HG02642 (cell line): ENCODE measurements at regions not wholly inside any gene's neighbourhood (a gene's known extent, or its start where the extent isn't known, plus 50 kb on each side); places are given as distances from the start of the nearest gene placed in this dataset.
"Not testable (repeated sequence)": the region's sequence is repeated elsewhere in the genome, so short reads cannot be mapped to it uniquely, and the experiment has no call there.

Experiments used
- ATAC-seq: cut with Tn5 transposase; IDR thresholded peaks from one replicate; pipeline ENCODE4 v1.9.1; 2021; ENCODE audit warnings: mild to moderate bottlenecking; ENCODE audit not compliant: unreplicated experiment, poor library complexity

DNA sequence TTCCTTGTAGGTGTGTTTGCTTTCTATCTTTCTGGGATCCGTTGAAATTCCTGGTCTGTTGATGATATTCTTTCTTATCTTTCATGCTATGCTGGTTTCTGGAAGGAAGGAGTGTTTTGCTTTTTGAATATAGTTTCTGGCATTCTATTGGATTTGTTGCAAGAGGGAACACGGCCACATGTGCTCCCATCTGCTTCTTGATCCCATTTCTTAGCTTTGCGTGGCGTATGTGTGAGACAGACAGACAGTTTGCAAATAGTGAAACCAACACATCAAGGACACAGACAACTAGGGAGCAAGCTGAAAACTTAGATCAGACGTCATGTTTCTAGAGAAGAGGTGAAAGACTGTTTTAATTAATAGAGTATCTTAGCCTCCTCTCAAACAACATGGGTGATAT, 261.9 kb upstream of the PUDP start:
- ATAC-seq, result no peak

DNA sequence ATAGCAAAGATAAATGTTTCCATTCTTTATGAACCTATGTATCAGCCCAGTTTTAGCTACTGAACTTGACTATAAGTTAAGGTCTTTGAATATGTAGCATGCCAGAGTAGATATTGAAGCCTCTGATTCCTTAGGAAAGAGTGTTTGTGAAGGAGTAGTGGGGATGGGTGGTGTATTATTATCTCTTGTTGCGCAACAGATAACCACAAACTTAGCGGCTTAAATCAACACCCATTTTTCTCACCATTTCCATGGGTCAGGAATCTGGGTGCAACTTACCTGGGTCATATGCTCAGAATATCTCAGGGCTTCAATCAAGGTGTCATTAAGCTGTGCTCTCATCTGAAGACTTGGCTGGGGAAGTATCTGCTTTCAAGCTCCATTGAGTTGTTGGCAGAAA, 251.4 kb upstream of the PUDP start:
- no peak for ATAC-seq

- ATAC-seq, result no peak
Observed at GRCh38 chrX:7390441-7390840, 242.5 kb upstream of the PUDP start.

DNA sequence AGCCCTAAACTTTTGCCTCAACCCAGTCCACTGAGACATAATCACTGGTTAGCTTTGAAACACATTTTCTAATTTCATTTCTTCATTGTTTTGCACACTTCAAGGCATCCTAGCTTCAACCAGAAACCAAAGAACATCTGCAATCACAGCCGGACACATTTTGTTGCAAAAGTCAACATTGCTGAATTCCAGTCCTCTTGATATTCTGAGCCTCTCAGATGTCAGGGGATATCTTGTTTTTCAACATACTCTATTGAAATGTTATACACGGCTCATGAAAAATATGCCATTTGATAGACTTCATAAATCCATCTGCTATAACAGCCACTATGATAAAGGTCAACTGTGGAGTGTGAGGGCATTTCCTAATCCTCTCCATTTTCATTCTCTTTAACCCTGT, 241.6 kb upstream of the PUDP start:
- no peak for ATAC-seq

DNA sequence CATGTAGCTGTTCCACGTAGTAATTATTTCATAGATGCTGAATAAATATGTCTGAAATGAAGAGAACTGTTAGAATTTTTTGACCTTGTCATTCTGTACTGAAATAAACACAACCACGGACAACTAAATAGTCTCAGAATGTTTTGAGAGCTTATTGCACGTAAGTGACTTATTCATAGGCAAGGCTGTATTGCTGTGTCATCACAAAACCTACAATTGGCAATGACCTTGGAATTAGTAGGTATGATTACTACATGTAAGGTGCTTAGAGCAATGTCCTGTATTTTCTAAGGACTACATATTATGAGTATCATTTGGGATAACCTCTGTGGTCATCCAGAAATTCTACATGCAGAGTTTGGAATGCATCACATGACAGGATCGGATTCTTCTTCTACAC, 237.2 kb upstream of the PUDP start:
- no peak for ATAC-seq

GRCh38 chrX:7378406-7378805, 230.5 kb upstream of the PUDP start:
- no peak for ATAC-seq

- no peak for ATAC-seq
Observed at GRCh38 chrX:7372825-7373525, 225.0 kb upstream of the PUDP start.

DNA sequence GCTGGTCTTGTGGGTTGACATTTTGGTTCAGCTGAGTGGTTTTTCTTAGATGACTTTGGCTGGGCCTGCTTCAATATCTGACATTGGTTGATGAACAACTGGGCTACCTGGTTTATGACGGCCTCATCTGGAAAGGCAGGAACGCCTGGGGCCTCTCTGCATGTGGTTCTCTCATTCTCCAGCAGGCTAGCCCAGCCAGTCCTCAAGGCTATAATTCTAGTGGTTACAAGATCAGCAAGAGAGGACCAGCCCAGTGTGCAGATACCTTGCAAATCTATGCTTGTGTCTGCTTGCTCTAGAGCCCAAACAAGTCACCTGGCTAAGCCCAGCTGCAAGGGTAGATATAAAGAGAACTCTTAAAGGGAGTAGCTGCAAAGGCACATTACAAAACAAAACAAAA, 214.2 kb upstream of the PUDP start:
- ATAC-seq, result no peak

GRCh38 chrX:7351926-7352325, 204.0 kb upstream of the PUDP start:
- no peak for ATAC-seq

- ATAC-seq, result no peak
Observed at GRCh38 chrX:7347465-7347864, 199.5 kb upstream of the PUDP start.

- ATAC-seq, result no peak
Observed at GRCh38 chrX:7346021-7346420, 198.1 kb upstream of the PUDP start.

- no peak for ATAC-seq
Observed at GRCh38 chrX:7343181-7343580, 195.2 kb upstream of the PUDP start.

DNA sequence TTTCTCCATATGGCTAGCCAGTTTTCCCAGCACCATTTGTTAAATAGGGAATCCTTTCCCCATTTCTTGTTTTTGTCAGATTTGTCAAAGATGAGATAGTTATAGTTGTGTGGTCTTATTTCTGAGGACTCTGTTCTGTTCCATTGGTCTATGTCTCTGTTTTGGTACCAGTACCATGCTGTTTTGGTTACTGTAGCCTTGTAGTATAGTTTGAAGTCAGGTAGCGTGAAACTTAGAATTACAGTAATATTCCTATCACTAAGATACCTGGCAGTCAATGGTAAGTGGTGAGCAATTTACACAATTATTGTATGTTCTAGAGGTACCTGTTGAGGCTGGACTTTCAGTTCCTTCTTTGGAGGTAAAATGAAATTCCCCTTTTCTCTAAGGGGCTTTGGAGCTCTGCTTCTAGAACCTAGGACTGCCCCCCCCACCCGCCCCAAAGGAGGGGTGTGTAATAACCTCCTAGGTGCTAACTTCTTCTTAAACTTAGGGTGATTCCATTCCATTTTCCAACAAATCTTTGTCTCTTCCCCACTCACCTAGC, 187.9 kb upstream of the PUDP start:
- ATAC-seq, result not testable (repeated sequence)

DNA sequence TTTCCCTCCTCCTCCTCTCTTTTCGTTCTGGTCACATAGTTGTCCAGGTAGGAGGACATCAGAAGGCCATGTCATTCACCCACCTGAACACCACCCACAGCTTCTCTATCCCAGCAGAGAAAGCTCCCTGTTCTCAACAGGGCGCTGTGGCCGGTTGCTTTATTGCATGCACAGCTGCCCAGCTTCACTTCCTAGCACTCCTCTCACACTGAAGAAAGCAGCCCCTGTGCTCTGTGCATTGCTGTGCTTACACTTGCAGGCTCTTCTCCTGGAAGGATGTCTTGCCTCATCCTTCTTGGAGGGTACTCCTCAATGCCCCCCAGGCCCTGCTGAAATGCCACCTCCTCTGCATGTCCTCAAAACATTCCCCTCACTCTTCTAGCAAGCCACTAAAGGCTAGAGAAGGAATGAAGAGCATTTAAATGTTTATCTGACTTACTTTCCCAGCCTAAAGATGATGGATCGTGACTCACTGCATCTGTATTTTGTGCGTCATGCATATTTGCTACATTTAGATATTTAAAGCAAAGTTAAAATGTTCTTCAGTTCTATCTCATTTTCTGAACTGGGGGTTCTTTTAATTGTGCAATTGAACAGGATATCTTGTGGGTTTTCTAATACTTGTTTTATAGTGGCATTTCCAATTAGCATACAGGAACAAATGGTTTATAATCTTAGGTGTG, 186.4 kb upstream of the PUDP start:
- no peak for ATAC-seq

DNA sequence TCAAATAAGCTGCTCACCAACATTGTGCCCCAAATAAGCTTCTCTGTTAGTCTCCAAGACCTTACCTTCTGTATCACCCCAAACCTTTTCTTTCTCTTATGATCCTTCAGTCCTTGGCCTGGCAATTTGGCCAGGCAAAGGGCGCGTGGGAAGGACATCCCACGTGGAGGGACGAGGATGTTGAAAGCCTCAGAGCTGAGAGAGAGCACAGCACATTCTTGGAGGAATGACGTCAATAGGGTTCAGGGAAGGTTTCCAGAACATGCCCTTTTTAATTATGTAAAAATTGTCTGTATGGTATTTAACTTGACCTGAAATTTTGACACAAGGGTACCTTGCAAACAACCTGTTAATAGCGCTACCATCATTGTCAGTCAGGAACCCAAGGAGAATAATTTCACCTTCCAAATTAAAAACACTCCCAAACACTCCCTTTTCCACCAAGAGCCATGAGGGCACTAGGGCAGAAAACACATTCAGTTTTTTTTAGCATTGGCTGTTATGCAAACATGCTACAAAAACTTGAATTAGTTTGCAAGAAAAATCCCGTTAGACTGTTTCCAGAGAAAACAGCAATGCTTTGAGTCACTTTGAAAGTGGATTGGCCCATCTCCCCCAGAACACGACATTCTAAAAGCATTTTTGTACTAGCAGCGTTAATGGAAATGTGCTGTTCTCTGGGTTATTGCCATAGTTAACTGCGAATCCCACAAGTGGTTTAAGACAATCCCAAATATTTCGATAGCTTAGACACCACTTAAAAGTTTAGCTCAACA, 183.2 kb upstream of the PUDP start:
- no peak for ATAC-seq

DNA sequence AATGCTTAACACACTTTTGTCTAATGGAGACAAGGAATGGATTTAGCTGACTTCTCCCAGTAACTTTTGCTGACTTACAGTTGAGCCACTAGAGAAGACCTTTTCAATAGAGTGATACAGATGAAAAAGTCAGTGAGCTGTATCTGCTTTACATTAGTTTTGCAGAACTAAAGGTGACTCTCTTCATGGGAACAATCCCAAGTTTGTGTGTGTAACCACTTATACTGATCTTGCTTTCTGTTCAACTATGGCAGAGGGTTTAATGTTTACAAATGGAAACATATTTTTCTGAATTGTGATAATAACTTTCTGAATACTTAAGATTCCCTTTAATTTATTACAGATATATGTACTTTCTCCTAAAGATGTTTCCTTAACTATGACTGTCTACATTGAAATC, 182.6 kb upstream of the PUDP start:
- no peak for ATAC-seq

GRCh38 chrX:7318661-7319060, 170.7 kb upstream of the PUDP start:
- no peak for ATAC-seq

DNA sequence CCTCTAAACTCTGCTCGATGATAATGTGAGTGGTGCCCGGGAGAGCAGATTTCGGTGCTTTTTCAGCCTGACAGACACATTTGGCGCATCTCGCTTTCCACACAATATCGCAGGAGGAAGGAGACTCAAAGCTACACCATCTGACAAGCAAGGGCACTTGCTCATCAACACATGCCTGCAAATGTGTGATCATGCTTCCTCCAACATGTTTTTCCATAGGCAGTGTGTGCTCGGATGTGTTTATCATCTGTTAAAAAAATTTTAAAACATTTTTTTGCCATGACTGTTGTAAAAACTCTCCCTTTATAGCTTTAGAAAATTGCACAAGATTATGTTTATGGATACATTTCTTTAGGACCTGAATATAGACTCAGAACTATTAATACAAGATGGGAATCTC, 170.3 kb upstream of the PUDP start:
- no peak for ATAC-seq

DNA sequence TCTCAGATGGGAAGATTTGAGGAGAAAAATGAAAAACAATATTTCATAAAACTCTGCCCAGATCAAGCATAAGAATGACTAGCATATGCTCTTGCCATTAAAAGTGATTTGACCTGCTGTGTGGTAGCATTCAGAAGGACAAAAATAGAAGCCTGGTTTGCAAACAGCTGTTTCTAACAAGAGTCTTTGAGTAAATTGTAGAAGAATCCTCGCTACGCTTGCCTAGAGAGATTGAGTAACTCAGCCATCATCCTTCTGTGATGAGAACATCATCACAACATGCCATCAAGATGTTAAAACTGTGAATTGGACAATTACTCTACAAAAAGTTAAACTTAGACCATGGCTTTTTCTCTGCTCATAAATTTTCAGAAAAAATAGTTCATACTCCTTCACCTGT, 168.9 kb upstream of the PUDP start:
- no peak for ATAC-seq

DNA sequence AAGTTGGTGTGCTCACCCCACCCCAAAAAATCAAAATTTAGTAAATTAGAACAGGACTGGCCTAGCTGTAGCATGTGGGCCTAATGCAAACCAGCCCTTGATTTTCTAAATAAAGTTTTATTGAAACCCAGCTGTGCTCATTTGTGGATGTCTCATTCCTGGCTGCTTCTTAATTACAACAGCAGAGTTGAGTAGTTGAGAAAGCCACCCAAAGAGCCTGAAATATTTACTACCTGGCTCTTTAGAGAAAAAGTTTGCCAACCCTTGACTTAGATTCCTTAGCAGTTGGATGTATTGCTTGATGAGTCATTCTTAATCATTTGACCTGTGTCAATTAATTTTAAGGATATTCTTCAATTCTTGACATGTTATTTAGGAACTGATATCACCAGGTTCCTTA, 168.3 kb upstream of the PUDP start:
- no peak for ATAC-seq

DNA sequence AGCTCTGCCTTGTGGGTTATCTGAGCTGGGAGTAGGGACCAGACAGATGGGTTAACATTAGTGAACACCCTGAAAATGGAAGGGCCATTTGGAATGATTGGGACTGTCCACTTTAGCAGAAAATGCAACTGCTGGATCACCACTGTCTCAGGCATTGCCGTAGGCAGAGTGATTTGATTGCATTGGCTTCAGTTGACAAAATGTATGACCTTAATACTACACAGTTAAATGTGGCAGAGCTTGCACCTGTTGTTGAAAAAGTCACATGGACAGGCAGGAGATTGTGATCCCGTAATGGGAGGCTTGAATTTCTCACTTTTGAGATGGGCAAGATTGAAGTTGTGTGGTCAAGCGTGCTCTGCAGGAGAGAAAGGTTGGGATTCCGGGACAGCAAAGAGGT, 166.5 kb upstream of the PUDP start:
- ATAC-seq, result no peak
